A673 (cell line): ENCODE measurements at regions not wholly inside any gene's neighbourhood (a gene's known extent, or its start where the extent isn't known, plus 50 kb on each side); places are given as distances from the start of the nearest gene placed in this dataset.

Source experiments
- BruUV-seq: library from RNA; stranded (reverse); fragments of 400-500 nt; replicated peaks from 2 replicates; lab custom pipeline; 2021; lab: Mats Ljungman, UMichigan
- CTCF ChIA-PET: fragments of 300-600 bp; sonication (Branson Sonifier 250); formaldehyde crosslinking; loops from one replicate; lab custom pipeline; 2022; ENCODE audit warnings: antibody characterized with exemption; lab: Charles Lee
- POLR2A ChIA-PET: fragments of 300-600 bp; sonication (Branson Sonifier 250); formaldehyde crosslinking; loops from one replicate; lab custom pipeline; 2022; ENCODE audit warnings: antibody characterized with exemption; ENCODE audit not compliant: low non-redundant PET; lab: Charles Lee
- DNase-seq: peaks from one replicate; pipeline ENCODE4 v3.0.0-alpha.2; 2015; ENCODE audit warnings: low spot score
- H3K27ac ChIP-seq: fragments of 200-600 bp; sonication (generic); 2 replicates; pipeline ENCODE4 v1.5.1; 2016; ENCODE audit warnings: mixed run types, low read depth, mild to moderate bottlenecking, mixed read lengths, antibody characterized with exemption, low read length; ENCODE audit not compliant: poor library complexity, severe bottlenecking
- H3K27me3 ChIP-seq: fragments of 200-600 bp; sonication (generic); replicated peaks from 2 replicates; pipeline ENCODE4 v1.6.1; 2017; ENCODE audit warnings: mixed run types, low read depth, mild to moderate bottlenecking, mixed read lengths, antibody characterized with exemption, low read length; ENCODE audit not compliant: insufficient read depth, poor library complexity
- H3K36me3 ChIP-seq: fragments of 200-600 bp; sonication (generic); 2 replicates; pipeline ENCODE4 v1.6.1; 2016; ENCODE audit warnings: mixed run types, mild to moderate bottlenecking, mixed read lengths, antibody characterized with exemption, low read length; ENCODE audit not compliant: insufficient read depth, poor library complexity, severe bottlenecking
- H3K4me1 ChIP-seq: fragments of 200-600 bp; sonication (generic); 2 replicates; pipeline ENCODE4 v1.6.1; 2017; ENCODE audit warnings: mixed run types, mild to moderate bottlenecking, mixed read lengths, antibody characterized with exemption, low read length; ENCODE audit not compliant: insufficient read depth, poor library complexity, severe bottlenecking
- H3K4me3 ChIP-seq: fragments of 200-600 bp; sonication (generic); 2 replicates; pipeline ENCODE4 v1.5.1; 2016; ENCODE audit warnings: low read depth, mixed run types, mild to moderate bottlenecking, mixed read lengths, low read length; ENCODE audit not compliant: poor library complexity, severe bottlenecking
- H3K9me3 ChIP-seq: fragments of 200-600 bp; sonication (generic); 2 replicates; pipeline ENCODE4 v1.6.1; 2016; ENCODE audit warnings: mixed run types, low read depth, mild to moderate bottlenecking, mixed read lengths, antibody characterized with exemption, low read length; ENCODE audit not compliant: poor library complexity, severe bottlenecking
- CTCF ChIP-seq: fragments of 300-800, 200-600 bp; sonication (generic); conservative IDR thresholded peaks from 2 replicates; pipeline ENCODE4 v1.5.1; 2017; ENCODE audit warnings: low read depth, mild to moderate bottlenecking, antibody characterized with exemption, low read length, moderate library complexity, mixed read lengths
- EZH2 ChIP-seq: fragments of 200-600 bp; sonication (generic); IDR thresholded peaks from 2 replicates; pipeline ENCODE4 v1.6.1; 2017; ENCODE audit warnings: borderline replicate concordance, low read depth, mild to moderate bottlenecking, mixed read lengths, antibody characterized with exemption, low read length; ENCODE audit not compliant: poor library complexity, severe bottlenecking
- intact Hi-C: fragments of 100-400 bp; cut with micrococcal nuclease; formaldehyde crosslinking; loops from one replicate; pipeline ENCODE4 v1.10.0; 2022; ENCODE audit not compliant: unreplicated experiment

- Histone ChIP-seq H3K36me3 (no peaks in the 10 kb centered on the region), H3K4me3 (no peak overlapping the region), H3K27me3 (no peaks in the 10 kb centered on the region), H3K9me3 (no peaks in the 10 kb centered on the region), H3K27ac (no peak overlapping the region), H3K4me1 (no peaks in the 10 kb centered on the region)
- CTCF ChIA-PET: no interaction called here
- DNase-seq: no peak
- no peak for TF ChIP-seq EZH2
- no peak for TF ChIP-seq CTCF
- POLR2A ChIA-PET: no interaction called here
- intact Hi-C loops: no loop called here
- no TSS peak for BruUV-seq
These were observed 533.0 kb downstream of the TLE1 start for GRCh38 chr9:81156381-81156780.

- no peak overlapping the region for H3K27ac ChIP-seq
- intact Hi-C loops: no loop called here
- no peak overlapping the region for H3K4me3 ChIP-seq
- CTCF ChIA-PET: no interaction called here
- no peaks in the 10 kb centered on the region for H3K27me3 ChIP-seq
- H3K4me1 ChIP-seq: no peaks in the 10 kb centered on the region
- POLR2A ChIA-PET: no interaction called here
- H3K36me3 ChIP-seq: no peaks in the 10 kb centered on the region
- DNase-seq: no peak
- no TSS peak for BruUV-seq
- peaks cover 6% of the 10 kb centered on the region for H3K9me3 ChIP-seq
- TF ChIP-seq CTCF: no peak
- TF ChIP-seq EZH2: no peak
These were observed 539.2 kb downstream of the TLE1 start for GRCh38 chr9:81150016-81150625.

GRCh38 chr9:81146684-81147337, 542.5 kb downstream of the TLE1 start:
- no peaks in the 10 kb centered on the region for H3K4me1 ChIP-seq
- H3K9me3 ChIP-seq: peaks cover 6% of the 10 kb centered on the region
- intact Hi-C loops: no loop called here
- H3K27me3 ChIP-seq: peaks cover 5% of the 10 kb centered on the region
- H3K4me3 ChIP-seq: no peak overlapping the region
- no TSS peak for BruUV-seq
- DNase-seq: no peak
- H3K27ac ChIP-seq: no peak overlapping the region
- ChIA-PET POLR2A (no interaction called here), CTCF (no interaction called here)
- no peaks in the 10 kb centered on the region for H3K36me3 ChIP-seq
- TF ChIP-seq EZH2 (no peak), CTCF (no peak)
